SK-N-SH (cell line): ENCODE measurements at regions not wholly inside any gene's neighbourhood (a gene's known extent, or its start where the extent isn't known, plus 50 kb on each side); places are given as distances from the start of the nearest gene placed in this dataset.

Experiments
- CTCF ChIA-PET: fragments of 300-600, 350-600 bp; formaldehyde crosslinking; extraction: SDS; loops from one replicate; lab custom pipeline; 2021; lab: Yijun Ruan, JAX
- POLR2A ChIA-PET: fragments of 350-600 bp; sonication (Branson Sonifier 250); formaldehyde crosslinking; extraction: SDS; loops from one replicate; lab custom pipeline; 2020; ENCODE audit warnings: antibody characterized with exemption, inconsistent platforms; lab: Yijun Ruan, JAX
- DNase-seq: peaks from one replicate; pipeline ENCODE4 v3.0.0; 2012
- H2AFZ ChIP-seq: fragments of 200-600 bp; sonication (generic); 2 replicates; pipeline ENCODE4 v1.8.1; 2016; ENCODE audit warnings: antibody characterized with exemption, mild to moderate bottlenecking, low read depth
- H3F3A ChIP-seq: fragments of 200-600 bp; sonication (generic); replicated peaks from 2 replicates; pipeline ENCODE3; 2016; ENCODE audit warnings: antibody characterized with exemption, mild to moderate bottlenecking; ENCODE audit not compliant: insufficient read depth
- H3K27ac ChIP-seq, 2 experiments: fragments of 200-500 bp in 1 of 2; fragments of 200-600 bp in 1 of 2; sonication (Bioruptor generic) in 1 of 2; sonication (generic), shearing (Covaris generic) in 1 of 2; 2 replicates each; pipeline versions ENCODE4 v1.5.1 to v1.6.1; 2014 to 2016; ENCODE audit warnings: low read depth in 2 of 2, inconsistent platforms in 1 of 2, low read length in 1 of 2, mild to moderate bottlenecking in 1 of 2, mixed read lengths in 1 of 2
- H3K27me3 ChIP-seq: fragments of 200-600 bp; sonication (generic), shearing (Covaris generic); 2 replicates; pipeline ENCODE4 v1.6.1; 2016; ENCODE audit warnings: mixed run types; ENCODE audit not compliant: insufficient read depth
- H3K36me3 ChIP-seq, 2 experiments: fragments of 200-500 bp in 1 of 2; fragments of 200-600 bp in 1 of 2; sonication (Bioruptor generic) in 1 of 2; sonication (generic) in 1 of 2; replicated peaks in 1 of 2; 2 replicates each; pipeline versions ENCODE3 to v1.5.1; 2014 to 2016; ENCODE audit warnings: low read length in 1 of 2, mild to moderate bottlenecking in 1 of 2; ENCODE audit not compliant: insufficient read depth in 2 of 2, control insufficient read depth in 1 of 2
- H3K4me1 ChIP-seq, 2 experiments: fragments of 200-500 bp in 1 of 2; fragments of 200-600 bp in 1 of 2; sonication (Bioruptor generic) in 1 of 2; sonication (generic), shearing (Covaris generic) in 1 of 2; 2 replicates each; pipeline versions ENCODE4 v1.5.1 to v1.6.1; 2014 to 2016; ENCODE audit warnings: low read depth in 1 of 2, low read length in 1 of 2, mixed run types in 1 of 2; ENCODE audit not compliant: insufficient read depth in 2 of 2, control insufficient read depth in 1 of 2
- H3K4me2 ChIP-seq: fragments of 200-600 bp; sonication (generic), shearing (Covaris generic); 2 replicates; pipeline ENCODE4 v1.6.1; 2017; ENCODE audit warnings: mixed run types
- H3K4me3 ChIP-seq, 2 experiments: fragments of 200-500 bp in 1 of 2; fragments of 200-600 bp in 1 of 2; sonication (Bioruptor generic) in 1 of 2; sonication (generic), shearing (Covaris generic) in 1 of 2; 2 replicates each; pipeline versions ENCODE4 v1.5.1 to v1.8.1; 2014 to 2016; ENCODE audit warnings: low read depth in 2 of 2, inconsistent platforms in 1 of 2, low read length in 1 of 2, mild to moderate bottlenecking in 1 of 2, mixed read lengths in 1 of 2, moderate library complexity in 1 of 2
- H3K79me2 ChIP-seq: fragments of 200-600 bp; sonication (generic); 2 replicates; pipeline ENCODE4 v1.8.1; 2017; ENCODE audit warnings: mild to moderate bottlenecking; ENCODE audit not compliant: insufficient read depth
- H3K9ac ChIP-seq: fragments of 200-600 bp; sonication (generic); 2 replicates; pipeline ENCODE4 v1.6.1; 2017; ENCODE audit warnings: mixed run types
- H3K9me2 ChIP-seq: fragments of 200-600 bp; sonication (generic); 2 replicates; pipeline ENCODE4 v1.6.1; 2017; ENCODE audit warnings: mixed run types
- H3K9me3 ChIP-seq: fragments of 200-600 bp; sonication (generic); 2 replicates; pipeline ENCODE4 v1.6.1; 2017; ENCODE audit warnings: mixed run types, mild to moderate bottlenecking, moderate library complexity
- H4K20me1 ChIP-seq: fragments of 200-600 bp; sonication (generic); 2 replicates; pipeline ENCODE4 v1.6.1; 2017; ENCODE audit warnings: mild to moderate bottlenecking, mixed run types; ENCODE audit not compliant: insufficient read depth
- CHD2 ChIP-seq: fragments of 150-350 bp; IDR thresholded peaks from 2 replicates; pipeline ENCODE4 v1.6.1; 2018; ENCODE audit warnings: low read length; ENCODE audit not compliant: partially characterized antibody
- CTCF ChIP-seq: fragments of 200-600 bp; sonication (generic); IDR thresholded peaks from 2 replicates; pipeline ENCODE4 v1.6.1; 2017; ENCODE audit warnings: antibody characterized with exemption, mild to moderate bottlenecking, moderate library complexity
- FOXJ3 ChIP-seq: sonication (generic); formaldehyde crosslinking; IDR thresholded peaks from 2 replicates; pipeline ENCODE4 v1.5.1; 2020; ENCODE audit warnings: mild to moderate bottlenecking, missing genetic modification reagents
- IRF3 ChIP-seq: fragments of 150-350 bp; IDR thresholded peaks from 2 replicates; pipeline ENCODE4 v1.6.1; 2016; ENCODE audit warnings: mild to moderate bottlenecking, low read depth, low read length
- JUND ChIP-seq: IDR thresholded peaks from 2 replicates; pipeline ENCODE4 v1.4.0; 2012
- MEF2A ChIP-seq: IDR thresholded peaks from 2 replicates; pipeline ENCODE4 v1.4.0; 2012; ENCODE audit warnings: low read depth, borderline replicate concordance
- MXI1 ChIP-seq: IDR thresholded peaks from 2 replicates; pipeline ENCODE4 v1.6.1; 2012; ENCODE audit warnings: mild to moderate bottlenecking, low read depth, low read length, improper control_type of control experiment
- NFIC ChIP-seq: IDR thresholded peaks from 2 replicates; pipeline ENCODE4 v1.4.0; 2012; ENCODE audit warnings: borderline replicate concordance
- NRF1 ChIP-seq: IDR thresholded peaks from 2 replicates; pipeline ENCODE4 v1.6.1; 2012; ENCODE audit warnings: low read depth, mild to moderate bottlenecking, low read length
- PBX3 ChIP-seq: IDR thresholded peaks from 2 replicates; pipeline ENCODE4; 2012
- RFX5 ChIP-seq: IDR thresholded peaks from 2 replicates; pipeline ENCODE4 v1.6.1; 2012; ENCODE audit warnings: mild to moderate bottlenecking, improper control_type of control experiment, low read length
- RXRA ChIP-seq: IDR thresholded peaks from 2 replicates; pipeline ENCODE4 v1.4.0; 2012; ENCODE audit warnings: low read depth, mild to moderate bottlenecking, borderline replicate concordance
- SIN3A ChIP-seq: IDR thresholded peaks from 2 replicates; pipeline ENCODE4 v1.6.1; 2012; ENCODE audit warnings: low read depth, mild to moderate bottlenecking, low read length, moderate library complexity, borderline replicate concordance
- USF1 ChIP-seq: IDR thresholded peaks from 2 replicates; pipeline ENCODE4 v1.4.0; 2012; ENCODE audit warnings: low read depth, borderline replicate concordance
- WGBS: methylation state at CpG from one replicate; pipeline ENCODE4 v1.1.6; 2017; ENCODE audit warnings: low lambda C conversion rate; 5-methylcytosine and 5-hydroxymethylcytosine counted together

DNA sequence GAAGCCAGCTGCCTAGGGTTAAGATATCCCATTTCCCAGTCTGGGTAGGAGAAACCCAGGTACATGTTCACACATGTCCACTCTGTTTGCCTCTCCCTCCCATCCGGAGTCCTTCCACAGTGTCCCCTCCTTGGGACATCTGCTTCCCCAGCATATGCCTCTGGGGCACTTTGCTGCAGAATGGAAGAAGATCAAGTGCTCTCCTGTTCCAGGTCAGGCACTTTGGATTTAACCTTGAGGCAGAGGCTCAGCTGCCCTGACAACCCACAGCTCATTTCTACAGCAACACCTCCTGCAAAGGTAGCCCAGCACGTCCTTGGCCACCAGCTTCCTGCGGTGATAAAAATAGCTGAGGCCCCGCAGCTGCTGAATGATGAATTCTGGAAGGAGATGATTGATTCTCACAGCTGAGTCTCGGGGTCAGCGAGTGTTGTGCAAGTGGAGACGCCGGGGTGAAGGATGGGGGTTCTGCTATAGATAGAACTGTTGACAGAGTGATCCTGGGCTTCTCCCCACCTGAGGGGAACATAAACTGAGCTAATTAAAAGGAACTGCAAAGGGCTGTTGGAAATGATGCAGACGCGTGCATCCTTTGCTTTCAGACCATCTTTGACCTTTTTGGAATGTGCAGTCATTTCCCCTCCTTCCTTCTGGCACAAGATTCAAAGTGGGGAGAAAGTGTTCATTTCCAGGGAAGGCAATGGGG, 145.0 kb downstream of the SLC38A6 start:
- H3K4me2 ChIP-seq, result no peak overlapping the region
- H3K9me2 ChIP-seq, result no peaks in the 10 kb centered on the region
- no peaks in the 10 kb centered on the region for H3K27me3 ChIP-seq
- ChIA-PET POLR2A (no interaction called here), CTCF (no interaction called here)
- H3K4me3 ChIP-seq, result no peak overlapping the region
- H3K9me3 ChIP-seq, result no peaks in the 10 kb centered on the region
- peaks cover 0 to 14% of the 10 kb centered on the region in 2 experiments; a peak in 1 of 4 replicates for H3K4me1 ChIP-seq
- H3K36me3 ChIP-seq, result no peaks in the 10 kb centered on the region
- WGBS, result 88% methylated on average over 10 of the region's 10 CpGs
- TF ChIP-seq JUND, result no peak
- no peak for TF ChIP-seq CHD2
- DNase-seq, result no peak
- H3K79me2 ChIP-seq, result no peaks in the 10 kb centered on the region
- H3K27ac ChIP-seq, result no peak overlapping the region
- H2AFZ ChIP-seq, result no peak overlapping the region
- H4K20me1 ChIP-seq, result no peaks in the 10 kb centered on the region
- no peaks in the 10 kb centered on the region for H3F3A ChIP-seq
- no peak overlapping the region for H3K9ac ChIP-seq

DNA sequence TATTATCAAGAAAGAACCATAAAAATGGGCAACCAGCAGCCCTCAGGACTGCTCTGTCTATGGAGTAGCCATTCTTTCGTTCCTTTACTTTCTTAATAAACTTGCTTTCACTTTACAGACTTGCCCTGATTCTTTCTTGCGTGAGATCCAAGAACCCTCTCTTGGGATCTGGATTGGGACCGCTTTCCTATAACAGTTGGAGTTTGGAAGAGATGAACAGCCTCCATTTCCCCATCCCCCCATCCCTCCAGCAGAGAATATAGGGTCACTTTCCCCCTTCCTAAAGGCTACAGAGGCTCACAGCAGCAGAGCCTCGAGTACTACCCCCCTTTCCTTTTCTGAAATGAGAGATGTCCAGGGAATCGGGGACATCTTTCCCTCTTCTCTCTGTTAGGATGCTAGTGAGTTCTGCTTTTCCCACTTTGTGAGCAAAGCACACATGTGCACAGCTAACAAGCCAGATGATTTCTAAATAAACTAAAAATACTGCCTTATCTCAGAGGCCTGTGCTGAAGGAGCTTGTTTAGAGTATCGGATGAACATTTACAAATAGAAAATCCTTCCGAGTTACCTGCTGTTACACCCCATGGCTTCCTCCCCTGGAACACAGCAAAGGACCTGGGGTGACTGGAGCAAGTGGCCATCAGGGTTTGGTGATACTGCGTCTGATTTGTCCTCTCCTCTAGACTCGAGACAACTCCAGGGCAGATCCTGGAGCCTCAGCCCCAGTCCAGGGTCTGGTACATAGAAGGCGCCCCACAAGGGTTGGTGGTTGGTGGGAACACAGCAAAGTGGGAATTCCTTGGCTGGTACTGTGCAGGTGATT, 144.2 kb downstream of the SLC38A6 start:
- H3K79me2 ChIP-seq, result no peaks in the 10 kb centered on the region
- DNase-seq, result no peak
- H3K9me3 ChIP-seq, result no peaks in the 10 kb centered on the region
- H3K27ac ChIP-seq, result no peak overlapping the region
- no peaks in the 10 kb centered on the region for H4K20me1 ChIP-seq
- H3K4me3 ChIP-seq, result no peak overlapping the region
- ChIA-PET CTCF (no interaction called here), POLR2A (no interaction called here)
- 84% methylated on average over 10 of the region's 10 CpGs for WGBS
- no peak overlapping the region for H3K4me2 ChIP-seq
- no peaks in the 10 kb centered on the region for H3K36me3 ChIP-seq
- no peaks in the 10 kb centered on the region for H3K9me2 ChIP-seq
- H3F3A ChIP-seq, result no peaks in the 10 kb centered on the region
- H2AFZ ChIP-seq, result no peak overlapping the region
- no peak for TF ChIP-seq NFIC
- no peak for TF ChIP-seq MXI1
- TF ChIP-seq CTCF, result no peak
- no peak for TF ChIP-seq NRF1
- no peak for TF ChIP-seq RXRA
- TF ChIP-seq MEF2A, result no peak
- TF ChIP-seq IRF3, result no peak
- TF ChIP-seq SIN3A, result no peak
- no peak for TF ChIP-seq JUND
- no peak for TF ChIP-seq RFX5
- no peak for TF ChIP-seq USF1
- TF ChIP-seq PBX3, result no peak
- no peak for TF ChIP-seq FOXJ3 (CRISPR knock-in tag)
- TF ChIP-seq, all 33 proteins: peak for 0
- Histone ChIP-seq H3K4me1 (peaks cover 0 to 14% of the 10 kb centered on the region in 2 experiments; a peak in 1 of 4 replicates), H3K27me3 (no peaks in the 10 kb centered on the region), H3K9ac (no peak overlapping the region)
